GM10266 (cell line): ENCODE measurements at regions not wholly inside any gene's neighbourhood (a gene's known extent, or its start where the extent isn't known, plus 50 kb on each side); places are given as distances from the start of the nearest gene placed in this dataset.
"Not testable (repeated sequence)": the region's sequence is repeated elsewhere in the genome, so short reads cannot be mapped to it uniquely, and the experiment has no call there.

ENCODE experiments used
- DNase-seq: peaks from one replicate; pipeline ENCODE4 v3.0.0; 2012; ENCODE audit errors: extremely low spot score
- TF ChIP-seq, protein P1 (sequence below): IDR thresholded peaks from 2 replicates; pipeline ENCODE4 v1.5.1; 2012; ENCODE audit warnings: mild to moderate bottlenecking, low read depth; ENCODE audit not compliant: control insufficient read depth, insufficient read depth; ENCODE audit errors: missing control alignments

DNA sequence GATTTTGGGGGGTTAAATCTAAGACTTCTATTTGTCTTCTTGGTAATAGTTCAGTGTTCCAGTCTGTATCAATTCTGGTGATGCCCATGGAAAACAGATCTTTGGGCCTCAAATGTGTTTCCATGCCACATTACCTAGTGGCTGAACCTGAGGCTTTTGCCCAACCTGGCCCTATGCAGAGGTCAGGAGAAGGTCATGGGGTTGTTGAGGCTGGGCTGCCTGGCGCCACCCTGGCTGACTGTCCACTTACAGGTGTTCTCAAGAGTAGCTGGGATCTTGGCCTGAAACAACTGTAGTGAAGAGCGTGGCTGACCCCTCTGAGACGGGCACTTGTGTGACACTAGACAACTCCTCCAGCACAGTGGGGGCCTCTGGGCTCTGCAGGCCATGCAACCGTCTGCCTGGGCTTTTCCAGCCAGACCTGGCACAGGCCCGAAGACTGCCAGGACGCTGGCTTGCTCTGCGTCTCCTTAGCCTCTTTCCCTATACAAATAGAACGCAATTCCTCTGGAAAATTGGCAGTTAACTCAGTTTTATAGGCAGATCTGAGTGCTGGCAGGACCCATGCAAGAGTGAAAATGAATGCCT, 127.8 kb downstream of the TRIM43 start:
- no peak for DNase-seq
- TF ChIP-seq, protein P1, sequence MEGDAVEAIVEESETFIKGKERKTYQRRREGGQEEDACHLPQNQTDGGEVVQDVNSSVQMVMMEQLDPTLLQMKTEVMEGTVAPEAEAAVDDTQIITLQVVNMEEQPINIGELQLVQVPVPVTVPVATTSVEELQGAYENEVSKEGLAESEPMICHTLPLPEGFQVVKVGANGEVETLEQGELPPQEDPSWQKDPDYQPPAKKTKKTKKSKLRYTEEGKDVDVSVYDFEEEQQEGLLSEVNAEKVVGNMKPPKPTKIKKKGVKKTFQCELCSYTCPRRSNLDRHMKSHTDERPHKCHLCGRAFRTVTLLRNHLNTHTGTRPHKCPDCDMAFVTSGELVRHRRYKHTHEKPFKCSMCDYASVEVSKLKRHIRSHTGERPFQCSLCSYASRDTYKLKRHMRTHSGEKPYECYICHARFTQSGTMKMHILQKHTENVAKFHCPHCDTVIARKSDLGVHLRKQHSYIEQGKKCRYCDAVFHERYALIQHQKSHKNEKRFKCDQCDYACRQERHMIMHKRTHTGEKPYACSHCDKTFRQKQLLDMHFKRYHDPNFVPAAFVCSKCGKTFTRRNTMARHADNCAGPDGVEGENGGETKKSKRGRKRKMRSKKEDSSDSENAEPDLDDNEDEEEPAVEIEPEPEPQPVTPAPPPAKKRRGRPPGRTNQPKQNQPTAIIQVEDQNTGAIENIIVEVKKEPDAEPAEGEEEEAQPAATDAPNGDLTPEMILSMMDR, result no peak

DNA sequence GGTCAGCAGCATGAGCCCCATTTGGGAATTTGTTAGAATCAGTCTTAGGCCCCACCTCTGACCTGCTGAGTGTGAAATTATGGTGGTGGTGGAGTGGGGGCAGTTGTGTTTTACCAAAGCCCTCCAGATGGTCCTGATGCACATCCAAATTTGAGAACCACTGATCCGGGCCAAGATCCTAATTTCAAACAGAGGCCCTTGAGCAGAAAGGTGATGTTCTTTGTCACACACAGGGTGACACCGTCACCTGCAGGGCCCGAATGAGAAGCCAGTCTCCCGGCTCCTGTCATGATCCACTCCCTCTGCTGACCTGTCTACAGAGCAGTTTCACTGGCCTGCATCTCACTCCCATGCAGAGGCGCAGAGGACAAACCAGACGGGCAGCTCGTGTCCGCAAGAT, 129.9 kb downstream of the TRIM43 start:
- TF ChIP-seq, protein P1, result no peak

DNA sequence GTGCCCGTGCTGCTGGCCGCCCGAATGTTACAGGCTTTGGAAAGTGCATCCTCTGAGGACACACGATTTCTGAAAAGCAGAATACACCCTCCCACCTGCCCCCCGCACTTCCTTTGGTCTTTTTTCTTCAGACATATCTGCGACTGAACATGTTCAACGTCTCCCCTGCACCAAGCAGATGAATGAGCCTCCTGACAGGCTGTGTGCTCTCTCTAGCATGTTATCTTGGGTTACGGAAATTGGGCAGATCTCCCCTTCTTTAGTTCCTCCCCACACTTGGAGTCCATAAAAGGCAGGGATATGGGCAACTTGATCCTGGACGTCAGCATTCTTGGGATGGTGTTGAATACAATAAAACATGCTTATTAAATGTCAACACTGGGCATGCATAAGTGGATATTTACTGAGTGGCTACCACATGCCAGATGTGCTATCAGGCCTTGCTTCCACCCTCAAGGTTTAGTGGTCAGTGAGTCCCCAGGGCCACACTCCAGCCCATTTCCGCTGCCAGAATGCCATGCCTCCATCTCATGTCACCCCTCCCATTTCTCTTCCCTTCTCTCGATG, 130.4 kb downstream of the TRIM43 start:
- TF ChIP-seq, protein P1, result no peak
- no peak for DNase-seq

More for the DNA sequence above, 129.9 kb downstream of the TRIM43 start:
- no peak for DNase-seq

DNA sequence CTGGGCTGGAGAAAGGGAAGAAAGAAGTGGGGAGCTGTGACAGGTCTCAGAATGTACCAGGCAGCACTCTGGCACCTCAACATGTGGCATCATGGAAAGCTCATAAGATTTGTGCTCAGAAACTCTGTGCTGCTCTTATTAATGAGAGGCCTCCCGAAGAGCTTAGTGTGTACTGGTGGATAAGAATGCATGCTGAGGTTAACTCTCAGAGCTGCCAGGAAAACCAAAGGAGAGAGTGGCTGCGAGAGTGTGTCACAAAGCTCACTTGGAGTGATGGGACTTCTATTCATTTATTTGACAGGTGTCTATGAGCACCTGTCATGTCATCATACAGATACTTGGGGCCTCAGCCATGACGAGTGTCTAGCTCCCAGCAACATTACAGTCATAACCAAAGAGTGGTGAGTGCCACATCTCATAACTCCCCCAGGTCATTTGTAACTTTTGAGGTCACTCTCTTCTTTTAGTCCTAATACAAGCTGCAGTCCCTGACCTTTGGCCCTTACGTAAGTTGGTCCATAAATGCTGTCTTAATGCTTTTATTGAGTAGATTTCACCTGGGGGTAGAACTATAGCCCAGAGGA, 131.9 kb downstream of the TRIM43 start:
- not testable (repeated sequence) for DNase-seq

DNA sequence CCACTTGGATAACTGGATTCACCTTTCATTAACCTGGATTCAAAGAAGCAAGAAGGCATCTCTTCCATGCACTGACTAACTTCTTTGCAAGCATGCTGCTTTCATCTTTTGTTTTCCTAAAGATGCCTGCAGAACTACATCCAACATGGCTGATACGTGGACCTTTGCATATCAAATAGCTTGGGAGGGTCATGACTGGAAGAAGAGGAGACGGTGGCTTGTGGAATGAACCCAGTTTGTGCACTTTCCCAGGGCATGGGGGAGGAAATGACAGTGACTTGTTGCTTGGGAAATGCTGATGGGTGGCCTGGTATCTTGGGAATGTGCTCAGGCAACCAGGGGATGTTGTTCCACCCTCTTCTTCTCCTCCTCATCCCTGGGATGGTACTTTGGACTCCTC, 133.4 kb downstream of the TRIM43 start:
- DNase-seq, result not testable (repeated sequence)

DNA sequence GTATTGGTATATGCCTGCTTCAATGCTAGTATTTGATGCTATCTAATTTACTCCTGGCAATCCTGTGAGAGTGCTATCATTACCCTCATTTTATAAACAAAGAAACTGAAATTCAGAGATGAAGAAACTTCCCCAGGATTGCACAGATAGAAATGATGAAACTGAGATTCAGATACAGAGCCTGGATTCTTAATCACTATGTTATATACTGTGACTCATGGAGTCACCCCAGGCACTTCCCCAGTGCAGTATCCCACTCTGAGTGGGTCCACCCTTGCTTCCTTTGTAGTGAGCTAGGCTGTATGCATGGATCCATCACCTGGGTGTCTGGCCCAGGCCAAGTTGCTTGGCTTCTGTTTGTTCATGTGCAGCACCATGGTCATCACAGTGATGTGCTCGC, 133.9 kb downstream of the TRIM43 start:
- DNase-seq, result not testable (repeated sequence)

DNA sequence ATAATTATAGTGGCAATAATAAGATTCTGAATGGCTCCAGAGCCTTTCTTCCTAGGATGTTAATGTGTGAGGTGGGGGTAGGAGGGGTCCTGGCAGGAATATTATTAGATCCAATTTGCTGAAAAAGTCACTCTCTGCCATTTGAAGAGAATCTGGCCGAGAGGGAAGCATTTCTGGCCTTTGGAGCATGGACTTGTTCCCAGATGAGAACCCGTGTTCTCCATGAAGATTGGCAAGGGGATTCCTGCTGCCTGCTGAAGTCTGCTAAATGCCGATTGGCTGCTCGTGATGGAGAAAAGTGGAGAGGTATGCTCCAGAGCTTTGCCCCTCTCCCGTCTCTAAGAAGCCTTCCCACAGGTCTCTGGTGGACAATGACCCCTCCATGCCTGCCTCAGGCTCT, 135.6 kb downstream of the TRIM43 start:
- not testable (repeated sequence) for DNase-seq

DNA sequence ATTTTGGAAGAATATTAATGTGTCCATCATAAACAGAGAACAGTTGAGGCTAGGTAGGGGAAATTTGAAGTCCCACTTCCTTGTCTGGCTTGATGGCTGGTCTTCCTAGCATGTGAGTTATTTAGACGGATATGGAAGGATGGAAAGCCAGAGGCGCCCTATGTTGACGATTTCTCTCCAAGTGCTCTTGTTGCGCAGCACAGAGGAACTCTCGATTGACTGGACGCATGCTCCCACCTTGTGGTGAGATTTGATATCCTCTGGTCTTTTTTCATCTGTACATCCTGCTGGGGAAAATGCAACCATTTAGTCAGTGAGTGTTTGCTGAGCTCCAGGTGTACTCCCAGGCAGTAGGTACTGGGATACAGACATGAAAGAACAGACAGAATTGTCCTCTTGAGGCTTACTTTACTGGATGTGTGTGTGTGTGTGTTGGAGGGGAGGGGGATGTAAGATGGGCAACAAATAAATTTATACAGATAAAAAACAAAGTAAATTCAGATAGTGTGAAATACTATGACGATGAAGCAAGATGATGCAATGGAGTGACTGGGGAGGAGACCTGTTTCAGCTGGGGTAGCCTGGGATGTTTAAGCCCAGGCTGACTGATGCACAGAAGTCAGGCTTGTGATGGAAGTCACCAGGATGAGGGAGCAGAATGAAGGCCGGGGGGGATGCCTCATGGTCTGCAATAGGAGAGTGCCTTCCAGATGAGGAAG, 137.2 kb downstream of the TRIM43 start:
- TF ChIP-seq, protein P1, result peak; percentile 45

DNA sequence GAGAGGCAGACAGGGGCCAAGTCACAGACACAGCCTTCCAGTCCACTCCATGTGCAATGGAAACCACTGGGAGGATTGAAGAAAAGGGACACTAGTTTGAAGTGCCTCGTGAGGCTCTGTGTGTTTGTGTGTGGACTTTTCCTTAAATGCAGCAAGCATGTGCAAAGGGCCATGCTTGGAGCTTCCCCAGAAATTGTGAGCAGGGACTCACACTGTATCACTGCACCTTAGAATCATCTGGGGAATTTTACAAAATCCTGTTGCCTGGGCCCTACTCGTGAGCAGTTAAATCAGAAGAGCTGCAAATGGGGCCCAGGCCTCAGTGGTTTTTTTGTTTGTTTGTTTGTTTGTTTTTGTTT, 137.8 kb downstream of the TRIM43 start:
- DNase-seq, result no peak
- TF ChIP-seq, protein P1, result no peak

More for the DNA sequence above, 137.2 kb downstream of the TRIM43 start:
- DNase-seq, result peak; percentile 16
